HUES6 (cell line): ENCODE measurements at regions not wholly inside any gene's neighbourhood (a gene's known extent, or its start where the extent isn't known, plus 50 kb on each side); places are given as distances from the start of the nearest gene placed in this dataset.

ENCODE experiments used
- H3K27ac ChIP-seq: 2 replicates; pipeline ENCODE4 v1.7.0; 2013; ENCODE audit warnings: low read depth, mild to moderate bottlenecking, low read length, inconsistent platforms
- H3K27me3 ChIP-seq: 2 replicates; pipeline ENCODE4 v1.6.1; 2013; ENCODE audit warnings: low read length; ENCODE audit not compliant: control insufficient read depth, insufficient read depth
- H3K36me3 ChIP-seq: 2 replicates; pipeline ENCODE4 v1.6.1; 2013; ENCODE audit warnings: low read length; ENCODE audit not compliant: control insufficient read depth, insufficient read depth
- H3K4me1 ChIP-seq: 2 replicates; pipeline ENCODE4 v1.6.1; 2013; ENCODE audit warnings: low read length; ENCODE audit not compliant: control insufficient read depth, insufficient read depth
- H3K4me3 ChIP-seq: 2 replicates; pipeline ENCODE4 v1.5.1; 2013; ENCODE audit warnings: low read depth, low read length
- H3K9ac ChIP-seq: one replicate; pipeline ENCODE4 v1.6.1; 2013; ENCODE audit warnings: mild to moderate bottlenecking, low read length
- H3K9me3 ChIP-seq: 2 replicates; pipeline ENCODE4 v1.6.1; 2013; ENCODE audit warnings: low read depth, low read length; ENCODE audit not compliant: control insufficient read depth, insufficient read depth

DNA sequence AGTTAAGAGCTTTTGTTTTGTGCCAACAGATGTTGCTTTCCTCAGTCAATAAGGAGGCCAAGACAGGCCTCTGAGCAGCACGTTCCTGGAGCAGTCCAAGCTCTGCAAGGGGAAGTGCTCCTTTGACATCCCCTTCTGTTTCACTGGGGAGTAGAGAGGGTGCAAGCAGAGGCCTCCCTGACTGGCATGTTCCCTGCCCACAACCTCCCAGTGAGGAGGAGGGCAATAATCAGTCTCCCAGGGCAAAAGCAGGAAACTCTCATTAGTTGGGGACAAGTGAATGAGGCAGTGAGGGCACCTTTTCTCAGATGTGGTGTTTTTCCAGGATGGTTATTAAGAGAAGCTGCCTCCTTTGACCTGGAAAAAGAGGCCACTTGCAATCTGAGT lies 79.5 kb upstream of the ZBED5 start:
- Histone ChIP-seq H3K9me3 (no peaks in the 10 kb centered on the region), H3K9ac (no peak overlapping the region), H3K27me3 (no peaks in the 10 kb centered on the region), H3K36me3 (no peaks in the 10 kb centered on the region), H3K27ac (no peak overlapping the region), H3K4me3 (no peak overlapping the region), H3K4me1 (peaks cover 7% of the 10 kb centered on the region; the same call in 1 of the 2 replicates)

DNA sequence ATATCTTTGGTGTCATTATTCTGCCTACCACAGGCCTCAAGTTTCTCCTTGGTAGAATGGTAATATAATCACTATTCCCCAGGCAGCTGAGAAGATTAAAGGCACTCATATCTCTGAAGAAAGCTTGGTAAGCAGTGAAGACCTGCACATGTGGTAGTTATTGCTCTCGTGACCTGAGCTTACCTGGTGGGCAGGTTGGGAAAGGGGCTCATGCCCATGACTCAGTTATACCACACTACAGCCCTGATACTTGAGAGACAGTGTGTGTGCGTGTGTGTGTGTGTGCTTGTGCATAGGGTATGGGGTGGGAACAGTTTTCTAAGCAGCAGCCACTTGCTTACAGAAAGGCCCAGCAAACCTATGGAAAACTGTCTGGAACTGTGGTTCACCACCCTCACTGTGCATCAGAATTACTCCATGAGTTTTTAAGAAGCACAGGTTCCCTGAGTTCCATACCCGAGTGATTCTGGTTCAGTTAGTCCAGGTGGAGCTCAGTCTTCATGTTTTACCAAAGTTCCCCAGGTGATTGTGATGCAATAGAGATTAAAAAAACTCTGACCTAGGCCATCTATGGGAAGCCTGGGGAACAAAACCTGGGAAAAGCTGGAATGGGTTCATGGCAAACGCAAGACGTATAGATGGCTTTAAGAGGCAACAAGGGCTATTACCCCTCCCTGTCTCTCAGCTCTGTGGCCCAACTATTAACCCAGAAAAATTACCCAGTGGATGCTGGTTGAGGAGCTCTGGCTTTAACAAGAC lies 79.0 kb upstream of the ZBED5 start:
- H3K36me3 ChIP-seq, result no peaks in the 10 kb centered on the region
- H3K4me1 ChIP-seq, result peaks cover 7% of the 10 kb centered on the region; the same call in 1 of the 2 replicates
- H3K4me3 ChIP-seq, result no peak overlapping the region
- H3K9me3 ChIP-seq, result no peaks in the 10 kb centered on the region
- no peak overlapping the region for H3K27ac ChIP-seq
- no peak overlapping the region for H3K9ac ChIP-seq
- H3K27me3 ChIP-seq, result no peaks in the 10 kb centered on the region

DNA sequence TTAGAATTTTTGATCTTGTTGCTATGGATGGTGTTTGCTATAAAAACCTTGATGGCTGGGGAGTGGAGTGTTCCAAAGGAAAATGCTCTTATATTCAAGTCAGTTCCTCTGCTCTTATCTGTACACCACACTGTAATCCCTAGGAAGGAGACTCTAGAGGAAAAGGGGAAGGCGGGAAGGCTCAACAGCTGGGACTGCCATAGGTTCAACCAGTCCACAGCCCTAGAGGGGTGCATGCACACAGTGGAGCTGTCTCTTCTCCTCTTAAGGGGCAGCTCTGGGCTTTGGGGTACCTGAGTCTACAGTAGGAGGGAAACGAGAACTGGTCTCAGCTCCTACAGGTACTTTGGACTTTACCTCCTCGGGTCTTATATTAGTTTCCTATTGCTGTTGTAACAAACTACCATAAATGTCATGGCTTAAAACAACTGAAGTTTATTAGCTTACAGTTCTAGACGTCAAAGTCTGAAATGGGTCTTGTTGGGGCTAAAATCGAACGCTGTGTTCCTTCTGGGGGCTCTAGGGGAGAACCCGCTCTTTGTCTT lies 77.2 kb upstream of the ZBED5 start:
- Histone ChIP-seq H3K9me3 (no peaks in the 10 kb centered on the region), H3K27me3 (peaks cover 8% of the 10 kb centered on the region), H3K27ac (no peak overlapping the region), H3K9ac (no peak overlapping the region), H3K36me3 (no peaks in the 10 kb centered on the region), H3K4me3 (no peak overlapping the region), H3K4me1 (peaks cover 12% of the 10 kb centered on the region)

DNA sequence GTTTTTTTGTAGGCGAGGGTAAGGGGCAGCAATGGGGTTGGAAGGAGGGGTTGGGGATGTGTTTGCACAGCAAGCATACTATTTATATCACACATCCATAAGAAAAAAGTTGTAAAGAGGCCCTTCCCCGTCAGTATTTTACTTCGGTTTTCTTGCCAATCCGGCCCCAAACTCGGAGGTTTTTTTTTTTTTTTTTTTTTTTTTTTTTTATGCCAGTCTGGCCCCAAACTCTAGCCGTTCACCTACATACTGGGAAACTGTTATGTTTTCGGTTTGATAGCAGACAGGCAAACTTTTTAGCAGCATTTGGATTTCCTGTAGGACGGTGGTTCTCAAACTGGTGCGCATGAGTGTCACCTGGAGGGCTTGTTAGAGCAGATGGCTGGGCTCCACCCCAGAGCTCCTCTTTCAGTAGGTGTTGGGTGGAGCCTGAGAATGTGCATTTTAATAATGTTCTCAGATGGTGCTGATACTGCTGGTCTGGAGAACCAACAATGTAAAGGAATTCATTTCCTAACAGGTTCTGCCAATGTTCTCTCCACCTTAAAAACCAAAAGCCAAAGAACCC lies 76.5 kb upstream of the ZBED5 start:
- no peaks in the 10 kb centered on the region for H3K36me3 ChIP-seq
- H3K27me3 ChIP-seq, result peaks cover 15% of the 10 kb centered on the region
- no peaks in the 10 kb centered on the region for H3K9me3 ChIP-seq
- H3K9ac ChIP-seq, result no peak overlapping the region
- peaks cover 12% of the 10 kb centered on the region for H3K4me1 ChIP-seq
- peak overlapping the region; percentile 69 for H3K4me3 ChIP-seq
- H3K27ac ChIP-seq, result no peak overlapping the region

DNA sequence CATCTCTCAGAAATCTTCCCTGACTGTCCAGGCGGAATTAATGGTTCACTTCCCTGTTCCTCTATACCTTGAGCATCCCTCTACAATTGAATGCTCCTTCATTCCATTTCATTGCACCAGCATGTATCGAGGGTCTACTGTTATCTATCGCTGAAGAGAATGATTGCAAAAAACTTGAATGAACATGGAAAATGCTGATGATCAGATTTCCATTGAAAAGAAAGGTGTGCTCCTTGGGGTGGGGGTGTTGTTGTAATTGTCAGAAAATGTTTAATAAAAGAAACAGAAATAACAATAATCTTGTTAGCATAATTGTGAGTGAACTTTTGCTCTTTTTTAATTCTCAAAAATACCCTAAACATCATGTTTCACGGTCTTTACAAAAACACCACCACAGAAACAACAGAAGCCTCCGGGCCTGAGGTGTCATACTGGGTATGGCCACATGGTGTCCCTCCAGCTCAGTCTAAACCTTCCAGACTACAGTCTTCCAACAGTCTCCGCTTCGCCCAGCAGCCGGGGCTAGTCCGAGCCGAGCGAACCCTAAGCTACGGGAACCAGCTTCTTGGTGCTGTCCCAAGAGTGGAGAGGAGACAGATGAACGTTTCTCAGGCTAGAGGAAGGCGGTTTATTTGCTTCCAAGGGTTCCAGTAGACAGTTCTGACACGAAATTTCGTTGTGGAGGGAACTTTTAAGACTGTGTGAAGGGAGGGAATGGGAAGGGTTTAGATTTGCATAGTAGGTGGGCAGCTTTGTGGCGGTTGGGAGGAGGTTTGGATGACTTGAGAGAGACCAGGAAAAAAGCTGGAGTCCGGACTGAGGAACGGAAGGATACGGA lies 75.8 kb upstream of the ZBED5 start:
- H3K27ac ChIP-seq, result no peak overlapping the region
- H3K9me3 ChIP-seq, result no peaks in the 10 kb centered on the region
- peak overlapping the region; percentile 76 for H3K9ac ChIP-seq
- H3K4me1 ChIP-seq, result peaks cover 12% of the 10 kb centered on the region
- H3K27me3 ChIP-seq, result peaks cover 17% of the 10 kb centered on the region
- peak overlapping the region; percentile 69 for H3K4me3 ChIP-seq
- H3K36me3 ChIP-seq, result no peaks in the 10 kb centered on the region

DNA sequence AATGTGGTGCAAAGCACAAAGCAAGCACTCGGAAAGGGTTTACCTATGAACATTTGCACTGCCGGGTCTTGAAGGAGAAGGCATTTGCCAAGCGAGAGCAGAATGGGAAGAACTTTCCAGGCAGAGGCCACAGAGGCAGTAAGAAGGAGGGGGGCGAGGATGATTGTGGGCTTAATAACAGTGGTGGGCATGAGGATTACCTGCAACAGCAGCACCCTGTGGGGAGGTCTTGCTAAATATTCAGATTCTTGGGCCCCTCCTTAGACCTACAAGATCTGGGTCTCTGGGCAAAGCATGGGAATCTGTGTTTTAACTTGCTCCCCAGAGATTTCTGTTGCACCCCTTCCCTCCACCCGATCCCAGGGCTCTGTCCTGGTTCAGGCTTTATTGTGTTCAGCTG lies 75.1 kb upstream of the ZBED5 start:
- Histone ChIP-seq H3K4me1 (peaks cover 12% of the 10 kb centered on the region), H3K4me3 (no peak overlapping the region), H3K9me3 (no peaks in the 10 kb centered on the region), H3K27ac (no peak overlapping the region), H3K27me3 (peaks cover 17% of the 10 kb centered on the region), H3K36me3 (no peaks in the 10 kb centered on the region), H3K9ac (no peak overlapping the region)

DNA sequence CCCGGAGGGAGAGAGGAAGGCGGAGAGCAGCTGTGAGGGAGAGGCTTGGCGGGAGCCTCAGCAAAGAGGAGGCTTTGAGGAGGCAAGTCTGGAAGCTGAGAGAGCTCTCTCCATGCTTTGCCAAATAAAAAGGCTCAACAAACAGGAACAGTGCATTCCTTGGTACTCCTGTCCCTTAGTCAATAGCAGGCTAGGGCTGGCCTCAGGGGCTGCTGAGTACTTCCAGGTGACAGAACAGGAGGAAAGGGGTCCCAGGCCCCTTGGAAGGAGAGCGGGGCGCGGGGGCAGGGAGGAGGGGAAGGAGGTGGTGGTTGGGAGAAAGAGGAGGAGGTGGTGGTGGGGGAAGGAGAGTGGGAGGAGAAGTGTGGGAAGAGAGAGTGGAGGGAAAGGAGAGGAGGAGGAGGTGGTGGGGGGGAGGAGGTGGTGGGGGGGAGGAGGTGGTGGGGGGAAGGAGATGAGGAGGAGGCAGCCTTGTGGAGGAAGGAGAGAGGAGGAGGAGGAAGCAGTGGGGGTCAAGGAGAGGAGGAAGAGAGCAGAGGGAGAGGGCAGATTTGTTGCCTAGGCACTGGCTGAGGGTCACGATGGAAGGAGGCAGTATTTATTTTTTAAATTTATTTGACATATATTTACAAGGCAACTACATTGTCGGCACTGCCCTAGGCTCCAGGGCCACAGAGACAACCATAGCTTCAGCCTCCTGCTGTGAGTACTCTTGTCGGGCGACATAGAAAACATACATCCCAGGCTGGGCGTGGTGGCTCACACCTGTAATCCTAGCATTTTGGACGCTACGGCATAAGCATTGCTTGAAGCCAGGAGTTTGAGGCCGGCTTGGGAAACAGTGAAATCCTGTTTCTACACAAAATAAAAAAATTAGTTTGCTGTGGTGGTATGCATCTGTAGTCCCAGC lies 74.2 kb upstream of the ZBED5 start:
- Histone ChIP-seq H3K36me3 (no peaks in the 10 kb centered on the region), H3K4me3 (peak overlapping the region; percentile 84), H3K4me1 (peaks cover 15% of the 10 kb centered on the region), H3K27me3 (peaks cover 17% of the 10 kb centered on the region), H3K9ac (peak overlapping the region; percentile 66), H3K9me3 (no peaks in the 10 kb centered on the region), H3K27ac (peak overlapping the region; percentile 54; the same call in 1 of the 2 replicates)

DNA sequence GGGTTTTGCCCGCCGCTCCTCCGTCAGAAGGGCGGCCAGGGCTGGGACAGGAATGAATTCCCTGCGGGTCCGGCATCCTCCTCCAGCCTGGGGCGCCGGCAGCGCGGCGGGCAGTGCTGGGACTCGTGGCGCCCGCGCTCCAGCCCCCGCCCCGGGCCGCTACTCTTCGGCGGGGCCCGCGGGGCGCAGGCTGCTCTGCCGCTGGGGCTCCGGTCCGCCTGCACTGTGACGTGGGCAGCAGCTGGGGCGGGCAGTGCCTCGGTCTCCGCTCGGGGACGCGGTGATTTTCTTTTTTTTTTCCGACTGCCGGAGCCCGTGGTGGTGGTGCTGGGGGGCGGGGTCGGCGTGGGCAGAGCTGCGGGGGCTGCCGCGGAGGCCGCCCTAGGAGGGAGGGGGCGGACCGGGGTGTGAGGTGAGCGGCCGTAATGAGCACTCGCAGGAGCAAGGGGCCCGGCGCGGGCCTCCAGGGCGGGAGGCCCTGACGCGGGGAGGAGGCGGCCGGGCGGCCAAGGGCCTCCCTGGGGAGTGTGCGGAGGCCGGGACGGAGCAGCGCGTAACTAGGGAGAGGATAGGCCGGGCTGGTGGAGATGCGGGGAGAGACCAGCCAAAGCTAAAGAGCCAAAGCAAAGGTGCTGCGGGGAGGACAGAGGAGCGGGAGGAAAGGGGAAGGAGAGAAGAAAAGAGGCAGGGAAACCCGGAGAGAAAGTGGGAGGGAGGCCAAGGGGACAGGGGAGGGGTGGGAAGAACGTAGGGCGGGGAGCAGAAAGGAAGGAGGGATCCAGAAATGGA lies 73.3 kb upstream of the ZBED5 start:
- peak overlapping the region; percentile 84 for H3K4me3 ChIP-seq
- H3K27ac ChIP-seq, result peak overlapping the region; percentile 54; the same call in 1 of the 2 replicates
- no peaks in the 10 kb centered on the region for H3K36me3 ChIP-seq
- peaks cover 18% of the 10 kb centered on the region for H3K4me1 ChIP-seq
- H3K9me3 ChIP-seq, result no peaks in the 10 kb centered on the region
- H3K27me3 ChIP-seq, result peaks cover 17% of the 10 kb centered on the region
- peak overlapping the region; percentile 66 for H3K9ac ChIP-seq

DNA sequence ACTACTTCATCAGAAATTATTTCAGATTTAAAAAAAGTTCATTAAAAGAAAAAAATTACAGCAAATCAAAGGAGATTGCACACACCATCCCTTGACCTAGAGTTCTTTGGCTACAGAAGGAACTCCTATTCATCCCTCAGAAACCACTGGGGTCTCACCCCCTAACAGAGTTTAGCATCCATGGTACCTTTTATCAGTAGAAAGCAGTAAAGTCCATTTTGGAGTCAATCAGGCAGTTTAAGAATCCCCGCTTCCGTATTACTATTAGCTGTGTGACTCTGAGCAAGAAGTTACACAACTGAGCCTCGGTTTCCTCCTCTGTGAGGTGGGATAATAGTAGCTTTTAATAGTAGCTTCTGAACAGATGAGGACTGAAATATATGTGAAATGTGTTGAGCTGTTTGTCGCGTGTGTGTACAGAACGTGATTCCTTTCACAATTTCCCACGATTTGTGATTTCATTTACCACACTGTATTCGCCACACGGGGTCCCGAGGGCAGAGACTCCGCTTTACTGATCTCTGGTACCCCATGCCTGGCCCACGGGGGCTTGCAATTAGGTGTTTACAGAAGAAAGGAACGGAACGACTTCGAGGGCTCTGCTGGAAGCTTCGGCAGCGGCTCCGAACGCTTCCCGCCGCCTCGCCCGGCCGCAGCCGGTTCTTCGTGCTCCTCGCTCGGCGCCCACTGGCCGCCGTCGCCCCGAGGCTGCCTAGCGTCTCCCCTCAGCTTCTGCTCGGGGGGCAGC lies 72.5 kb upstream of the ZBED5 start:
- Histone ChIP-seq H3K4me3 (peak overlapping the region; percentile 84), H3K36me3 (no peaks in the 10 kb centered on the region), H3K9me3 (no peaks in the 10 kb centered on the region), H3K27me3 (peaks cover 17% of the 10 kb centered on the region), H3K4me1 (peaks cover 21% of the 10 kb centered on the region), H3K9ac (peak overlapping the region; percentile 66), H3K27ac (no peak overlapping the region)
